Skin of body (tissue), 1 donor: ENCODE measurements at regions not wholly inside any gene's neighbourhood (a gene's known extent, or its start where the extent isn't known, plus 50 kb on each side); places are given as distances from the start of the nearest gene placed in this dataset.

Experiments used
- DNase-seq: peaks from one replicate; lab custom pipeline; 2025; lab: John Stamatoyannopoulos, UW

GRCh38 chr4:14532436-14532835 lies 469.8 kb upstream of the CPEB2 start:
- DNase-seq = no peak

DNA sequence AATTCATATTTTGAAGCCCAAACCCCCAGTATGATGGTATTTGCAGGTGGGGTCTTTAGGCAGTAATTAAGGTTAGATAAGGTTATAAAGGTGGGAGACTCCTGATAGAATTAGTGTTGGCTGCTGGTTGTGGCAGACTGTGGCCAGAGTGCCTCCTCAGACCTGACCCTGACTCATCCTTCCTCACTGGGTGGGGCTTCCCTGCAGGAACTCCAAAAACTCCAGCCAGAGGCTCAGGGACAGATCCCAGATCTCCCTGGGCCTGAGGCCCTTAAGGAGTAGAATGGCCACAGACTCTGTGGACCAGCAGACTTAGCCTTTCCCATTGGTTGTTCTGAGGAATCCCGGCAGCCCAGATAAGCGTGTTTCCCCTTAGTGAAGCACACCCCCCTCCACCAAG lies 463.0 kb upstream of the CPEB2 start:
- DNase-seq = no peak

DNA sequence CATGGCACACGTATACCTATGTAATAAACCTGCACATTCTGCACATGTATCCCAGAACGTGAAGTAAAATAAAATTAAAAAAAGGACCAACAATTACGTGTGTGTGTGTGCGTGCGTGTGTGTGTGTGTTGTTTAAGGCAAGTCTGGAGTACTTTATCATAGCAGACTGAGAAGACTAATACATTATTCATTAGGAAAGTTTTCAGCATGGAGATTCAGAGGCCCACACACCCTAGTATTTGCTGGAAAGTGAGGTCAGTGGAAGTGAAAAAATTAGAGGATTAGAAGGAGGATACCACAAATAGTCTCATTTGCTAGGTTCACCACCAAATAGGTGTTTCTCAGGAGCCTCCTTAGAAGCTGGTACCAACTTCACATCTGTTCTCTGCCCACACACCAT lies 457.1 kb upstream of the CPEB2 start:
- no peak for DNase-seq

DNA sequence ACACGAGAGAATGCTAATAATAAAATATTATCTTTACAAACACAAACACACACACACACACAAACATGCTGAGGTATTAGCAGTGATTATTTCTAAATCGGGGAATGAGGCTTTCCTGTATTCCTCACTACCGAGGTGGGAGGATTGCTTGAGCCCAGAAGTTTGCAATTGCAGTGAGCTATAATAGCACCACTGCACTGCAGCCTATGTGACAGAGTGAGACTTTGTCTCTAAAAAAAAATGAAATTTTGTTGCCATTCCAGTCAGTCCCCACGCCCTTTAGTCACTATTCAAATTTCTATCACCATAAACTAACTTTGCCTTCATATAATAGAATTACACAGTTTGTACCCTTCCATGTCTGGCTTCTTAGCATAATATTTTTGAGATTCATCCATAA lies 456.5 kb upstream of the CPEB2 start:
- no peak for DNase-seq

DNA sequence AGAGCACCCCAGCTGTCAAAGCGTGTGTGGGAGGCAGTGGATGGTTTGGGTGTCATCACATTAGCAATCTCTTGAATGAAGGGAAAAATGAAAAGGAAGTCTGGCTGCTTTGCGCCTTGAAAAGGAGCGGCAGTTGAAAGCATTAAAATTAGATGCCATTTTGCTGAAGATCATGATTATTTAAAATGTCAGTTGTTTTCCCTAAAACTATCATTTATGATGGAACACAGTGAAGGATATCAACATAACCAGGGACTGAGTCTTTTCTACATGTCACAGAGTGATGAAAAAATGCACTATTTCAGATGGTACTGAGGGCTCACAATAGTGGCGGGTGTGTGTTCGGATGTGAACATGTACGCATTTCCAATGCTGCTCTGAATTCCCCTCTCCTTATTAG lies 450.2 kb upstream of the CPEB2 start:
- no peak for DNase-seq

GRCh38 chr4:14559646-14560045 lies 442.6 kb upstream of the CPEB2 start:
- no peak for DNase-seq

- DNase-seq = no peak
These were observed 441.7 kb upstream of the CPEB2 start for GRCh38 chr4:14560577-14560976.

DNA sequence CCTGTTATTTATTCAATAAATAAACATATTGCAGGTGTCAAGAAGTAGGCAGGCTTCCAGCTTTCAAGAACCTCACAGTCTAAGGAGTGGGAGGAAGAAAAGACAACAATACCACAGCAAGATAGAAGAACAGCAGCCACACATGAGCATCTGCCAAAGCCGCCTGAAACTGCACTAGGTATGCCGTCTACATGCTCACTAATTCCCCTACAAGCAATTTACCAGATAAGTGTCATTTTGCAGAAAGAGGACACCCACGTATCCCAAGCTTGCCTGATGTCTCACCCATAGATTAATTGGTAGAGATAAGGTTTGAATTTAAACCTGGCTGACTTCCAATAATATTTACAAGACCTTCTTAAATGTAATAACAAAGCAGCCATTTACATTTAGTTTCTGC lies 439.4 kb upstream of the CPEB2 start:
- no peak for DNase-seq

DNA sequence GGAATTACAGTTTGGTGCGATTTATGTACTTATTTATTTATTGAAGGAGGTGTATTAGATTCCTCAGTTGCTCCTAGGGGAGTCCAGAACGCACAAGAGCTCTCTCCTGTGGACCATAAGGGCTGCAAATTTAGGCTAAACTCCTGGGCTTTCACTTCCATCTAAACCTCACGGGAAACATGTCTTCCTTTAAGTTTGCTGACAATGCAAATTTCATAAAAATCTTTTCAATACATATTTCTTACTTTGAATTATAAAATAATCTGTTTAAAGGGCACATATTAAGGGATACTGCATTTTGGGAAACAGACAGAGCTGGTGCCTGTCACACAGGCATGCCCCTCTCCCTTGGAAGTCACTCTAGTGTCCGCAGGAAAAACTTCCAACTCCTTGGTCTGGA lies 438.0 kb upstream of the CPEB2 start:
- no peak for DNase-seq

- no peak for DNase-seq
These were observed 435.8 kb upstream of the CPEB2 start for GRCh38 chr4:14566518-14566917.

GRCh38 chr4:14568351-14568750 lies 433.9 kb upstream of the CPEB2 start:
- no peak for DNase-seq

- DNase-seq = no peak
These were observed 427.0 kb upstream of the CPEB2 start for GRCh38 chr4:14575289-14575688.

DNA sequence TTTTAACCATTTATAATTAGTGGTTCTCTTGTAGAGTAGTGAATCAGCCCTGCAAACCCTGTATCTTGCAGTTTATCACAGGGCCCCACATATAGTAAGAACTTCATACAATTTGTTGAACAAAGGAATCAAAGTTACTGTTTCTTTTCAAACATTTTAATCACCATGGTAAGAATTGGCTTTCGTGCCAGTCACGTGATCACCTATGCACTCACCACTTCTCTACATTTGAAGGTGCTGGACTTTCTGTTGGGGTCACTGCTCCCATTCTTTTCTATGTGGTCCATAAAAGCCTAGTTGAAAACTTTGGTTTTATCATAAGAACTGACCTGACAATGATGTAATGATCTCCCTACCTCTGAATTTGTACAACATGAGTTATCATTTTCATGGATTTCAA lies 426.4 kb upstream of the CPEB2 start:
- DNase-seq = no peak

DNA sequence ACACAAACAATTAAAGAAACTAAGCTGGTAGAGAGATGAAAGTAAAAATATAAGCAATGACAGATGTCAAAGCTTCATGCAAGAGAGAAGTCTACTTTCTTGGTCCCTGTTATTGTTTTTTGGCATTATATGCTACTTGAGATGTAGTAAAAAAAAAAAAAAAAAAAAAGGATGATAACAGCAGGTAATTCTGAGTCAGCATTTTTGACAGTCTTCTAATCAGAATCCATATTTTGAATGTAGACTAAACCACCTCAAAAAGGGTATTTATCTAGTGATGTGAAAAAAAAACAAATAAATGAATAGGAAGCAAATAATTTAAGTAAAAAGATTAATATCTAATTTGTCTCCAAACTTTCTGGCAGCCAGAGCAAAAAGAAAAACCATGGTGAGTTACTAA lies 422.2 kb upstream of the CPEB2 start:
- DNase-seq = no peak

GRCh38 chr4:14581741-14582140 lies 420.5 kb upstream of the CPEB2 start:
- no peak for DNase-seq

- no peak for DNase-seq
These were observed 419.6 kb upstream of the CPEB2 start for GRCh38 chr4:14582677-14583076.

DNA sequence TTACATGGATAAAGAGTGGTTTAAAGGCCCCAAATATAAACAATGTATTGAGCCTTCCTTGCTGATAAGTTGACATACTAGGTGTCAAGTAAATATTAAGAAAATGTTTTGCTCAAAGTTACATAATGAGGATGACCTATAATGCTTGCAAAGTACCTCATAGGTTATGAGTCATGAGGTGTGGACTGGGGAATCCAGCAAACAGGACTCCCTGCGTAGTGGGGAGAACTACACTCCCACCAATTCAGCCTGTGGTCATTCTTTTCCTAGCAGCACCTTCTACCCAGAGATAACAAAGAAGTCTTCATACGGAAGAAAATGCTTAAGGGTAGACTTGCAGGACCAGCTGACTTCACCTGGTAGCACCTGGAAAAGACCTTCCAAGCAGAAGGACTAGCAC lies 418.9 kb upstream of the CPEB2 start:
- DNase-seq = no peak

- DNase-seq = no peak
These were observed 418.5 kb upstream of the CPEB2 start for GRCh38 chr4:14583752-14584151.

DNA sequence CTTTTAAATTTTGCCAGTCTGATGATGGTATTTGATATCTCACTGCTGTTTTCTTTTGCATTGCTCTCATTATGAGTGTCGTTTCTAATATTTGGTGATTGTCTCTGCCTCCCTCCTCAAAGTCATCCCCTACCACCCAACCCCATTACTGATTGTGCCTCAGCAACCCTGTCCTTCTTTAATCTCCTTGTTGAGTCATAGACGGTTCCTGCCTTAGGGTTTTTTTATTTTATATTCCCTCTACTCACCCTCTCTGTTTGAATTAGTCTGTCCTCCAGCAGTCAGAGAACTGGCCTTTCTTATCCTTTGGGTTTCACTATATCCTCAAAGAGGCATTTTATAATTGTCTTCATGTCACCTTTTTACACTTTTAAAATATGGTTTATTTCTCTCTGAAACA lies 409.3 kb upstream of the CPEB2 start:
- no peak for DNase-seq

GRCh38 chr4:14596028-14596427 lies 406.3 kb upstream of the CPEB2 start:
- DNase-seq = no peak

GRCh38 chr4:14596437-14596836 lies 405.8 kb upstream of the CPEB2 start:
- DNase-seq = no peak

GRCh38 chr4:14596904-14597303 lies 405.4 kb upstream of the CPEB2 start:
- no peak for DNase-seq

GRCh38 chr4:14602206-14602605 lies 400.1 kb upstream of the CPEB2 start:
- DNase-seq = no peak

DNA sequence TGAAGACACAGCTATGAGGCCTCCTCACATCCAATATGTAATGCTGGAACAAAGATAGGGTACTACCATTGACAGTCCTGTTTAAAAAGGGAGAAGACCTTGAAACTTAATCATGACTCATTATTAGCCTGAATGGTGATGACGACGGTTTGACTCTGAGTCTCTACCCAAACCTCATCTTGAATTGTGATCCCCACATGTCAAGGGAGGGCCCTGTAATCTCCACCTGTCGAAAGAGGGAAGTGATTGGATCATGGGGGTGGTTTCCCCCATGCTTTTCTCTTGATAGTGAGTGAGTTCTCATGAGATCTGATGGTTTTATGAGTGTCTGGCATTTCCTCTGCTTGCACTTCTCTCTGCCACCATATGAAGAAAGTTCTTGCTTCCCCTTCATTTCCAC lies 395.3 kb upstream of the CPEB2 start:
- no peak for DNase-seq

- DNase-seq = no peak
These were observed 394.7 kb upstream of the CPEB2 start for GRCh38 chr4:14607578-14607977.
